VCaP (cell line): ENCODE measurements at regions not wholly inside any gene's neighbourhood (a gene's known extent, or its start where the extent isn't known, plus 50 kb on each side); places are given as distances from the start of the nearest gene placed in this dataset.

Source experiments
- H3K27ac ChIP-seq: fragments of 450-650 bp; 2 replicates; pipeline ENCODE4 v1.5.1; 2017
- CTCF ChIP-seq: fragments of 450-650 bp; conservative IDR thresholded peaks from 2 replicates; pipeline ENCODE4 v1.5.1; 2017; ENCODE audit warnings: mild to moderate bottlenecking, moderate library complexity

DNA sequence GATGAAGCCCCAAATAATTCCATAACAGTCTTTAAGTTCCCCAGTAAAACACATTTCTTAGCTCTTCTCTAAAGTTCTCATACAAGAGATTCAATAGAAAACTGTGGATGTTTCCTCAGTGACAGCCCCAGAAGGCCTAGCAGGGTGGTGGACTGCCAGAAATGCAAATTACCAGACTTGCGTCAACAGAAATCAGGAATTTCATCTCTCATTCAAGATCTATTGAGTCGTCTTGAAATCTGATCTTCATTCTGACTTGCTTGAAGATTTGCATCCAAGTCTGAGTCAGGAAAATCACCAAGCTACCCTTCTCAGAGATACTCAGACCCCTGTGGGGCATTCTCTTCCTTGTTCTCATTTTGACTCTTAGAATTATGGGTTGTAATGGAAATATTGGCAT lies 68.9 kb upstream of the NDP start:
- H3K27ac ChIP-seq, result no peak overlapping the region

GRCh38 chrX:44040406-44040805 lies 67.2 kb upstream of the NDP start:
- no peak for TF ChIP-seq CTCF
- H3K27ac ChIP-seq, result no peak overlapping the region

More for the DNA sequence above, 68.9 kb upstream of the NDP start:
- no peak for TF ChIP-seq CTCF

- TF ChIP-seq CTCF, result no peak
- peak overlapping the region; percentile 18; the same call in 1 of the 2 replicates for H3K27ac ChIP-seq
Measured at GRCh38 chrX:44039556-44039955, 66.4 kb upstream of the NDP start.

DNA sequence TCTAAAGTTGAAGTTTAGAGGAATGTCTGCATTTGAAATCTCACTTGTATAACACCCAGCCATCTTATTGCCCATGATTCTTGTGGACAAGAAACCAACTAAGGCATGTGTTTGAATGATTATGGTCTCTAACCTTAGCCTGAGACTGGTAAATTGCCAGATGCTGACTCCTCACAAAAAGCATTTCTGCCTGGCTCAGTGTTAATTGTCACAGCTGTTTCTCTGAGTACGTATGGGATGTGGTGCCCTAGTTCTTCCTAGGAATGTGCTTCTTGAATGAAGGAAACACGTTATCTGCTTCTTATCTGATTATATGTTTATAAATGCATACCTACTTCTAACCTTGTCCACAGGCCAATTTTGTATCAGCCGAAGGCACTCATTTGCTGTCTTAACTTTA lies 63.1 kb upstream of the NDP start:
- no peak for TF ChIP-seq CTCF
- H3K27ac ChIP-seq, result no peak overlapping the region

DNA sequence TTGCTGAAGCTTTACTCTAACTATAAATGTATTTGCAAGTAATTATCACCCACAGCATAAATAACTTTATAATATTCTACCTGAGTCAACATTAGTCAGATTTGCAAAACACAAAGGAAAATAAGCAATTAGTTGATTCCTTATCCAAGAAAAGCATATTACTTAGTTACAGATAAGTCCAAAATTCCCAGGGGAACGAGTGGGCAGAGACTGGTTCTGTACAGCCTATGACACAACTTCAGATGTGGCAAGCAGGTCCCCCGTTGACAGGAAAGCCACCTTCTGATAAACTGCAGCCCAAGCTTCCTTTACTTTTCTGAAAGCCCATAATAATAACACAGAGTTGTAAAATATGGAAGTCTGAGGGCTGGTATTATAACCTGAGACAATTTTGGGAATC lies 62.4 kb upstream of the NDP start:
- no peak for TF ChIP-seq CTCF
- no peak overlapping the region for H3K27ac ChIP-seq

DNA sequence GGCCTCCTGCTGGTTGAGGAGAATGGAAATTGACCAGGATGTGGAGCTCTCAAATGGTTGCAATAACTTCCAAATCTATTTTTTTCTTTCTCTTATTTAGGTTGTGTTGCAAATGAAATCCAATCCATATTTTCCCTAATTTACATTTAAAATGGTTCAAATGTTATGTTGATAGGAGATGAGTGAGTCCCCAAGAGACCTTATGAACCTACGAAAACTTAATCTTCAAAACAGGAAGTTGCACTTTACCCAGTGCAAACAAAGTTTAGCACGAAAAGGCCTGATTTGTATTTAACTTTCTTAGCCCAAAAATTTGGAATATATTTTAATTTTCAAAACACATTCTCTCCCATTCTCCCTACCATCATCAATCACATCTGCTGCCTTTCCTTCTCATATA lies 59.3 kb upstream of the NDP start:
- no peak for TF ChIP-seq CTCF

DNA sequence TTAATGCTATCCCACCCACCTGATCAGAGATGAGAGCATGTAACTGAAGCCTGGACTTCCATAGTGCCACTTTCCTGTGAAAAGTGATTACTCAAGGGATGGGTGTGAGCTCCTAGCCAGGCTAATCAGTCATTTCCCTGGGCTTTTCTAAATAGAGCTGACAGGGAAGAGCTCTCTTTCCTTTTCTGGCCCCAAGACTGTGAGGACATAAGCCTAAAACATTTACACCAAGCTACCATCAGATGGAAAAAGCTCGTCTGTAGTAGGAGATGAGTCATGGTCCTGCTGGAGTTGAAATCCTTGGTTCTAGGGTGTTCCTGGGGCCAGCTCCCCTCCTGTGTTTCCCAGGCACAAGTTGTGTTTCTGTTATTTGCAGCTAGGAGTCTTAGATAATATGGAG lies 52.4 kb upstream of the NDP start:
- H3K27ac ChIP-seq, result no peak overlapping the region
- no peak for TF ChIP-seq CTCF

More for the DNA sequence above, 59.3 kb upstream of the NDP start:
- no peak overlapping the region for H3K27ac ChIP-seq
